Endodermal cell (in vitro differentiated cells): ENCODE measurements at regions not wholly inside any gene's neighbourhood (a gene's known extent, or its start where the extent isn't known, plus 50 kb on each side); places are given as distances from the start of the nearest gene placed in this dataset.

Experiments used
- DNase-seq: peaks from one replicate; pipeline ENCODE4 v3.0.0-alpha.2; 2017
- H3K27ac ChIP-seq: 2 replicates; pipeline ENCODE4 v1.5.1; 2013; ENCODE audit warnings: mild to moderate bottlenecking, low read depth, low read length, moderate library complexity
- H3K27me3 ChIP-seq: 2 replicates; pipeline ENCODE4 v1.6.1; 2013; ENCODE audit warnings: mild to moderate bottlenecking, low read length, moderate library complexity; ENCODE audit not compliant: insufficient read depth, control insufficient read depth, poor library complexity, severe bottlenecking
- H3K36me3 ChIP-seq: 2 replicates; pipeline ENCODE4 v1.7.0; 2013; ENCODE audit warnings: mild to moderate bottlenecking, low read length, moderate library complexity; ENCODE audit not compliant: control insufficient read depth, insufficient read depth
- H3K4me1 ChIP-seq: one replicate; pipeline ENCODE4 v1.7.0; 2013; ENCODE audit warnings: low read length; ENCODE audit not compliant: control insufficient read depth, insufficient read depth
- H3K4me3 ChIP-seq: 2 replicates; pipeline ENCODE4 v1.5.1; 2013; ENCODE audit warnings: mild to moderate bottlenecking, low read length, moderate library complexity
- H3K9ac ChIP-seq: 2 replicates; pipeline ENCODE4 v1.6.1; 2013; ENCODE audit warnings: mild to moderate bottlenecking, low read length, moderate library complexity; ENCODE audit not compliant: poor library complexity, severe bottlenecking; ENCODE audit errors: extremely low read depth
- H3K9me3 ChIP-seq: 2 replicates; pipeline ENCODE4 v1.6.1; 2013; ENCODE audit warnings: mild to moderate bottlenecking, low read length, moderate library complexity; ENCODE audit not compliant: control insufficient read depth
- H3K27ac Mint-ChIP-seq: 2 replicates; pipeline ENCODE4 v1.8.0; 2020; ENCODE audit warnings: mixed read lengths
- H3K27me3 Mint-ChIP-seq: 2 replicates; pipeline ENCODE4 v1.8.0; 2021; ENCODE audit warnings: mild to moderate bottlenecking, mixed read lengths; ENCODE audit not compliant: insufficient read depth
- H3K36me3 Mint-ChIP-seq: 2 replicates; pipeline ENCODE4 v1.8.0; 2020; ENCODE audit warnings: low read depth, mixed read lengths
- H3K4me1 Mint-ChIP-seq: 2 replicates; pipeline ENCODE4 v1.8.0; 2020; ENCODE audit warnings: mixed read lengths
- H3K4me3 Mint-ChIP-seq: 2 replicates; pipeline ENCODE4 v1.8.0; 2020; ENCODE audit warnings: mild to moderate bottlenecking, moderate library complexity, mixed read lengths
- H3K9me3 Mint-ChIP-seq: 2 replicates; pipeline ENCODE4 v1.8.0; 2020; ENCODE audit warnings: mild to moderate bottlenecking, mixed read lengths
- CTCF ChIP-seq: fragments of 200-600 bp; sonication (generic); conservative IDR thresholded peaks from 2 replicates; pipeline ENCODE4 v1.5.0; 2021; ENCODE audit warnings: antibody characterized with exemption, mild to moderate bottlenecking
- WGBS, 2 experiments: methylation state at CpG; one replicate each; pipeline versions ENCODE4 v1.1.5 to v1.1.7; 2013; ENCODE audit warnings: missing lambda C conversion rate in 2 of 2, mixed read lengths in 1 of 2; ENCODE audit not compliant: insufficient coverage in 1 of 2, insufficient read length in 1 of 2; 5-methylcytosine and 5-hydroxymethylcytosine counted together

DNA sequence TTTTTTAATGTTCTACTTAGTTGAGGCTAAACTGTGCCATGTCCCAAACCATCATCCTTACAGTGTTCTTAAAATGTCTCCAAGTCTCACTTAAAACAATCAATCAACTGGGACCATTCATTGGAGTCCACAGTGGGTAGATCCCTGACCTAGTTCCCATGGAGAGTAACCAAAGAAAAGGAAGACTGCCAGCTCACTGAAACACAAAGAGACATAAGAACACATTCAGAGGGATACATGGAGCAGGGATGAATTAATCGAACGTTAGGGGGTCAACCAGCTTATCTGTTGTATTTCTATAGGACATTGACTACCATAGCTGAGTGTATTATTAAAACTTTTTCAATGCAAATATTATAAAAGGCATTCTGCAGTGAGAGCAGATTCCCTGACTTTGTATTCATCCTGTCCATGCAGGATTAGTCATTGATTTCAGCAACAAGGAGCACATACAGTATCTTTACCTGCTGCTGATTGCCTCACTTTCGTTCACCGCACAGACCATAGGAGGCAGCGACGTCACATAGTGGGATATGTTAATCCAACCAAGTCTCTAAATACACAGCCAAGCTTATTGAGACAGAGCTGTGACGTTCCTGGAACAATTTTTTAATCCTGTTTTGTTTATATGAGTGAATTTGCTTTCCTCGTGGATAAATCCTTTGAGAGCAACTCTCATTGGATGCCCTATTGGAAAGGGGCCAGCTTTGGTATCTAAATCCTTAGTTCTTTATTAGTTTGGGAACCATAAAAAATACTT lies 364.9 kb upstream of the RBMS3 start:
- no peaks in the 10 kb centered on the region for H3K27me3 ChIP-seq
- no peaks in the 10 kb centered on the region for H3K4me1 ChIP-seq
- no peak overlapping the region for H3K4me3 Mint-ChIP-seq
- WGBS, 2 experiments: 57 to 80% methylated on average over 8 of the region's 8 CpGs
- H3K9me3 Mint-ChIP-seq: no peaks in the 10 kb centered on the region
- DNase-seq: peak; percentile 76
- H3K36me3 Mint-ChIP-seq: no peaks in the 10 kb centered on the region
- no peaks in the 10 kb centered on the region for H3K27me3 Mint-ChIP-seq
- no peak overlapping the region for H3K4me3 ChIP-seq
- H3K27ac ChIP-seq: peak overlapping the region; percentile 82
- no peaks in the 10 kb centered on the region for H3K9me3 ChIP-seq
- peak; percentile 46 for TF ChIP-seq CTCF
- H3K27ac Mint-ChIP-seq: no peak overlapping the region
- no peak overlapping the region for H3K9ac ChIP-seq
- peaks cover 2% of the 10 kb centered on the region for H3K4me1 Mint-ChIP-seq
- no peaks in the 10 kb centered on the region for H3K36me3 ChIP-seq

DNA sequence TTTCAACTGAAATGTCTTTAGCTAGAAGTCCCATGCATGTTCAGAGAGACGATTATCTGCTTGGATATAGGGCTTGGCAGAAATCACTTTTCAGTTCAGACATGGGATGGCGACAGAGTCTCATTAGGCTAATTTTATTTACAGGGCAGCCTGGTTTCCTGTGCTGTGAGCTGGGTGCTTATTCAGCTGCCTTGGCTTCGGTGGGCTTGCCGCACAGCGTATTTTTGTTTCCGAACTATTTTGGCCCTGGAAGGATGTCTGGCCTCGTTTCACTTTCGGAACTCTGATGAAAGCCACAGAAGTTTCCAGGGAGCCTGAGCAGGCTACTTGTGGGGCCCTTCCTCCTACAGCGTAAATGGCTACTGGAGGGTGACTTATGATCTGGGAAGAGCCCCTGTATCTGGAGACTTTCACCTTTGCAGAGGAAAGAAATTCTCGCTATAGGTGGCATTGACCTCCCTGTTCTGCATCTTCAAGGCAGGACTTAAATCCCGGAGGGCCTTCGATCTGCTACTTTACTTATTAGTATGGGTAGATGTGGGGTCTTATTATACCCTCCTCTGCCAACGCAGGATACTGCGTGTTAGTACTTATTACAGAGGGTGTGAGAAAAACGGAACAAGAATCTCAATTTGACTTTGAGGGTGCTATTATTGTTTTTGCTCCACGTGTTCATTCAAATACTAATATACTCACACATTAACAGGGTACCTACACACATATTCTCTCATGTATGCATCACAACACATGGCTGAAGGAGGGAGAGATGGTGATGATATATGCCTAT lies 364.0 kb upstream of the RBMS3 start:
- peak; percentile 63 for DNase-seq
- H3K4me3 Mint-ChIP-seq: no peak overlapping the region
- Histone ChIP-seq H3K4me1 (no peaks in the 10 kb centered on the region), H3K27ac (peak overlapping the region; percentile 82), H3K27me3 (no peaks in the 10 kb centered on the region), H3K9me3 (no peaks in the 10 kb centered on the region), H3K36me3 (no peaks in the 10 kb centered on the region), H3K4me3 (no peak overlapping the region), H3K9ac (no peak overlapping the region)
- WGBS, 2 experiments: 87 to 88% methylated on average over 9 to 16 of the region's 16 CpGs
- H3K27ac Mint-ChIP-seq: no peak overlapping the region
- H3K9me3 Mint-ChIP-seq: no peaks in the 10 kb centered on the region
- H3K27me3 Mint-ChIP-seq: no peaks in the 10 kb centered on the region
- H3K4me1 Mint-ChIP-seq: peaks cover 2% of the 10 kb centered on the region
- H3K36me3 Mint-ChIP-seq: no peaks in the 10 kb centered on the region
- TF ChIP-seq CTCF: peak; percentile 62

DNA sequence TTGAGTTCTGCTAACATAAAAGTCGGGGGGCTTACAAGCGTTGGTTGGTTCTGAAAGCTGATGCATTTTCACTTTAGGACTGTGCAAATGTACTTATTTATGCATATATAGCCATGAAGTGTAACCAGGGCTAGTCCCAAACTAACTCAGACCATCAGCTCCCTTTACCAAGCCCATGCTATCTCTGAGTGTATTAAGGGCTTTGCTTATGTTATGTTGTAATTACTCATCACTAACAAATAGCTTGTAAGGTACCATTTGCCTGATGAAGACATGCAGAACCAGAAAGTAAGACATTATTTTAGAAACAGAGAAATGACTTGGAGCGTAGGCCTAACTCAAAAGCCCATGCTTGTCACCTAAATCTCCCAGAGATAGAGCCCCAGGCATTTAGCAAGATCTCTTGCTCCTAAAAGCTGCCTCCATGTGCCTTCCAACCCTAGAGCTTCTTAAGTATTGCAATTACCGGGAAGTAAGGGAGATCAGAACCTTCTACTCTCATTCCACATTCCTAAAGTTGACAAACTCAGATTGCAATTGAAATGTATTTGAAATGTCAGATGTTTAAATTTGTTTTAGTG lies 362.9 kb upstream of the RBMS3 start:
- Histone ChIP-seq H3K9me3 (no peaks in the 10 kb centered on the region), H3K9ac (no peak overlapping the region), H3K4me1 (no peaks in the 10 kb centered on the region), H3K27ac (no peak overlapping the region), H3K27me3 (no peaks in the 10 kb centered on the region), H3K36me3 (no peaks in the 10 kb centered on the region), H3K4me3 (no peak overlapping the region)
- Mint-ChIP-seq H3K4me1 (peaks cover 2% of the 10 kb centered on the region), H3K27ac (no peak overlapping the region), H3K4me3 (no peak overlapping the region), H3K27me3 (no peaks in the 10 kb centered on the region), H3K9me3 (no peaks in the 10 kb centered on the region), H3K36me3 (no peaks in the 10 kb centered on the region)
- no peak for DNase-seq
- 96% methylated on average over 4 of the region's 4 CpGs; no CpG with 5 or more reads in 1 of the 2 experiments for WGBS, 2 experiments
- no peak for TF ChIP-seq CTCF
